AG04449 (cell line): ENCODE measurements at regions not wholly inside any gene's neighbourhood (a gene's known extent, or its start where the extent isn't known, plus 50 kb on each side); places are given as distances from the start of the nearest gene placed in this dataset.
"Not testable (repeated sequence)": the region's sequence is repeated elsewhere in the genome, so short reads cannot be mapped to it uniquely, and the experiment has no call there.

Experiments
- CTCF ChIA-PET: fragments of 350-600 bp; formaldehyde crosslinking; extraction: SDS; loops from one replicate; lab custom pipeline; 2021; ENCODE audit warnings: antibody characterized with exemption; lab: Yijun Ruan, JAX
- POLR2A ChIA-PET: fragments of 400-600, 350-600 bp; formaldehyde crosslinking; extraction: SDS; loops from one replicate; lab custom pipeline; 2020; ENCODE audit warnings: antibody characterized with exemption, inconsistent platforms; lab: Yijun Ruan, JAX
- DNase-seq: peaks from one replicate; pipeline ENCODE4 v3.0.0-alpha.2; 2010; ENCODE audit warnings: low read depth, low spot score
- H3K4me3 ChIP-seq: 2 replicates; pipeline ENCODE4 v1.5.1; 2011; ENCODE audit warnings: low read depth, mild to moderate bottlenecking, control low read depth, low read length
- TF ChIP-seq, protein P1 (sequence below): IDR thresholded peaks from one replicate; pipeline ENCODE4 v1.5.1; 2011; ENCODE audit warnings: mild to moderate bottlenecking, moderate library complexity, low read length, control low read depth, inconsistent platforms; ENCODE audit not compliant: insufficient read depth; ENCODE audit errors: missing control alignments

DNA sequence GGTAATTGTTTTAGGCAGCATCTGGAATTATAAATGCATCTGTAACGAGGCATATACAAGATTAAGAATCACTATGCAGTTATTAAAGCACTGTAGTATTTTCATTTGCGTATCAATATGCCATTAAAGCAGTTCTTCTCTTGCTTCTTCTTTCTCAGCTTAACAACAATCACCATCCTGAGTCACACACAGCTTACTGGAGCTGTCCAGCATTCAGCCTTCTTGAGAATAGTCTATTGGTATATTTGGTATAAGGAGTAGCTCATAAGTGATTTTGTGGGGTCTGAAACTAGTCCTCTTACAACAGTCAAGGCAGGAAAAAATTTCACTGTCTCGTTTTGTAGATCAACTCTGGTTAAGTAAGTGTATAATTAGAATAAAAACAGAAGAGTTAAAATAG lies 523.0 kb upstream of the FOXG1 start:
- TF ChIP-seq, protein P1, sequence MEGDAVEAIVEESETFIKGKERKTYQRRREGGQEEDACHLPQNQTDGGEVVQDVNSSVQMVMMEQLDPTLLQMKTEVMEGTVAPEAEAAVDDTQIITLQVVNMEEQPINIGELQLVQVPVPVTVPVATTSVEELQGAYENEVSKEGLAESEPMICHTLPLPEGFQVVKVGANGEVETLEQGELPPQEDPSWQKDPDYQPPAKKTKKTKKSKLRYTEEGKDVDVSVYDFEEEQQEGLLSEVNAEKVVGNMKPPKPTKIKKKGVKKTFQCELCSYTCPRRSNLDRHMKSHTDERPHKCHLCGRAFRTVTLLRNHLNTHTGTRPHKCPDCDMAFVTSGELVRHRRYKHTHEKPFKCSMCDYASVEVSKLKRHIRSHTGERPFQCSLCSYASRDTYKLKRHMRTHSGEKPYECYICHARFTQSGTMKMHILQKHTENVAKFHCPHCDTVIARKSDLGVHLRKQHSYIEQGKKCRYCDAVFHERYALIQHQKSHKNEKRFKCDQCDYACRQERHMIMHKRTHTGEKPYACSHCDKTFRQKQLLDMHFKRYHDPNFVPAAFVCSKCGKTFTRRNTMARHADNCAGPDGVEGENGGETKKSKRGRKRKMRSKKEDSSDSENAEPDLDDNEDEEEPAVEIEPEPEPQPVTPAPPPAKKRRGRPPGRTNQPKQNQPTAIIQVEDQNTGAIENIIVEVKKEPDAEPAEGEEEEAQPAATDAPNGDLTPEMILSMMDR, result no peak
- POLR2A ChIA-PET, result no interaction called here
- no peak overlapping the region for H3K4me3 ChIP-seq
- CTCF ChIA-PET, result no interaction called here
- no peak for DNase-seq

- POLR2A ChIA-PET, result no interaction called here
- CTCF ChIA-PET, result no interaction called here
- TF ChIP-seq, protein P1, result no peak
- DNase-seq, result no peak
- no peak overlapping the region for H3K4me3 ChIP-seq
Observed at GRCh38 chr14:28245216-28245615, 521.4 kb upstream of the FOXG1 start.

- no peak for DNase-seq
- H3K4me3 ChIP-seq, result no peak overlapping the region
- CTCF ChIA-PET, result no interaction called here
- TF ChIP-seq, protein P1, result no peak
- POLR2A ChIA-PET, result no interaction called here
Observed at GRCh38 chr14:28247491-28247890, 519.1 kb upstream of the FOXG1 start.

- CTCF ChIA-PET, POLR2A ChIA-PET, H3K4me3 ChIP-seq, DNase-seq: not testable (repeated sequence)
Observed at GRCh38 chr14:28252124-28252523, 514.5 kb upstream of the FOXG1 start.

GRCh38 chr14:28254768-28255167 lies 511.8 kb upstream of the FOXG1 start:
- CTCF ChIA-PET, result no interaction called here

GRCh38 chr14:28264306-28264705 lies 502.3 kb upstream of the FOXG1 start:
- H3K4me3 ChIP-seq, result no peak overlapping the region
- CTCF ChIA-PET, result no interaction called here
- POLR2A ChIA-PET, result no interaction called here
- TF ChIP-seq, protein P1, result no peak
- no peak for DNase-seq

More at GRCh38 chr14:28254768-28255167, 511.8 kb upstream of the FOXG1 start:
- H3K4me3 ChIP-seq, result no peak overlapping the region
- no peak for DNase-seq
- POLR2A ChIA-PET, result no interaction called here
- TF ChIP-seq, protein P1, result no peak

DNA sequence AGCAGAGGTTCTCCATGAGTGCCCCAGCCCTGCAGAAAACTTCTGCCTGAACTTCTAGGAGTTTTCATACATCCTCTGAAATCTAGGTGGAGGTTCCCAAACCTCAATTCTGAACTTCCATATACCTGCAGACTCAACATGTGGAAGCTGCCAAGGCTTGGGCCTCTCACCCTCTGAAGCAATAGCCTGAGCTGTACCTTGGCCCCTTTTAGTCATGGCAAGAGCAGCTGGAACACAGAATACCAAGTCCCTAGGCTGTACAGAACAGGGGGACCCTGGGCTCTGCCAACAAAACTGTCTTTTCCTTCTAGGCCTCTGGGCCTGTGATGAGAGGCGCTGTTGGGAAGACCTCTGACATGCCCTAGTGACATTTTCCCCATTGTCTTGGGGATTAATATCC lies 494.3 kb upstream of the FOXG1 start:
- no peak for DNase-seq
- CTCF ChIA-PET, result no interaction called here
- POLR2A ChIA-PET, result no interaction called here
- TF ChIP-seq, protein P1, result no peak
- H3K4me3 ChIP-seq, result no peak overlapping the region
